ENCODE measurements at regions not wholly inside any gene's neighbourhood (a gene's known extent, or its start where the extent isn't known, plus 50 kb on each side); places are given as distances from the start of the nearest gene placed in this dataset.

GRCh38 chr4:79652232-79652631 lies 244.2 kb upstream of the GK2 start:
- TF ChIP-seq POLR2A (IDR thresholded peaks at IDR 0.05; ENCODE audit: low read depth, low read length) = no peak
- TF ChIP-seq TAF1 (IDR thresholded peaks at IDR 0.05; ENCODE audit: low read depth, low read length) = no peak
- no peak for TF ChIP-seq POLR2AphosphoS5 (IDR thresholded peaks at IDR 0.05; ENCODE audit: low read depth, low read length)
- TF ChIP-seq POU2F2 (IDR thresholded peaks at IDR 0.05; ENCODE audit: low read depth, low read length) = no peak
- TF ChIP-seq SPI1 (IDR thresholded peaks at IDR 0.05; ENCODE audit: low read depth, low read length) = no peak
- no peak for TF ChIP-seq PAX5 (IDR thresholded peaks at IDR 0.05; ENCODE audit: insufficient read depth, low read length, severe bottlenecking)
